ENCODE measurements at regions not wholly inside any gene's neighbourhood (a gene's known extent, or its start where the extent isn't known, plus 50 kb on each side); places are given as distances from the start of the nearest gene placed in this dataset.

- Histone ChIP-seq H3K9me2 (replicated peaks; ENCODE audit: low read length) (no peaks in the 10 kb centered on the region), H3K36me3 (ENCODE audit: low read depth, low read length) (no peaks in the 10 kb centered on the region), H3K4me2 (ENCODE audit: low read length) (no peak overlapping the region), H3K9me3 (ENCODE audit: low read length) (no peaks in the 10 kb centered on the region), H2AFZ (ENCODE audit: low read length) (no peak overlapping the region), H3F3A (ENCODE audit: low read length, unreplicated experiment) (no peaks in the 10 kb centered on the region), H3K9ac (ENCODE audit: low read length) (no peak overlapping the region), H3K27me3 (ENCODE audit: low read length) (peaks cover 63% of the 10 kb centered on the region), H3K4me3 (ENCODE audit: low read length) (no peak overlapping the region), H3K79me2 (ENCODE audit: low read length) (no peaks in the 10 kb centered on the region), H4K20me1 (ENCODE audit: low read length) (no peaks in the 10 kb centered on the region), H3K27ac (ENCODE audit: low read length) (no peak overlapping the region), H3K4me1 (ENCODE audit: insufficient read depth, low read length) (no peaks in the 10 kb centered on the region)
- no peak for TF ChIP-seq EZH2 (IDR thresholded peaks at IDR 0.05; ENCODE audit: low read length, unreplicated experiment)
- DNase-seq (no peak), ATAC-seq (no peak)
- CTCF ChIA-PET, result no interaction called here
- intact Hi-C loops (cut with micrococcal nuclease), result no loop called here
- no TSS peak for BruUV-seq (replicated peaks)
- POLR2A ChIA-PET (ENCODE audit: unreplicated experiment), result no interaction called here
Measured at GRCh38 chr16:86429663-86430062, 80.7 kb upstream of the FOXF1 start.

DNA sequence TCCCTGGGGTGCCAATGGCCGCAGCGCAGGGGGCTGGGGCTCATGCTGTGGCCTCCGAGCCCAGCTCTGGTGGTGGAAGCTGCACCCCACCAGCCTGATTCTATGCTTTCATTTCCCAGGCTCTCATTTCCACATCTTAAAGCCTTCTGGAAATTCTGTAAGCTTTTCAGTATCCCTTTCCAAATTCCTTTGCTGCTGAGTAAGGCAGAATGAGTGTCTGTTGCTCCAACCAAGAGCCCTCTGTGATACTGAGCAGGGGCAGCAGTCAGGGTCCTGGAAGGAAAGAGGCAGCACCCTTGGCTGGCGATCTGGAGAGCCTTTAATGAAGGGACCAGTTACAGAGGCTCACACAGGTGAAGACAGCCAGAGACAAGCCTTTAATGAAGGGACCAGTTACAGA, 79.5 kb upstream of the FOXF1 start:
- BruUV-seq (replicated peaks), result no TSS peak
- H3K79me2 ChIP-seq (ENCODE audit: low read length), result no peaks in the 10 kb centered on the region
- H3K4me1 ChIP-seq (ENCODE audit: insufficient read depth, low read length), result no peaks in the 10 kb centered on the region
- H3F3A ChIP-seq (ENCODE audit: low read length, unreplicated experiment), result no peaks in the 10 kb centered on the region
- no peak for DNase-seq
- H3K4me3 ChIP-seq (ENCODE audit: low read length), result no peak overlapping the region
- intact Hi-C loops (cut with micrococcal nuclease), result no loop called here
- no peaks in the 10 kb centered on the region for H3K9me3 ChIP-seq (ENCODE audit: low read length)
- ChIA-PET CTCF (no interaction called here), POLR2A (ENCODE audit: unreplicated experiment) (no interaction called here)
- no peak for ATAC-seq
- H2AFZ ChIP-seq (ENCODE audit: low read length), result no peak overlapping the region
- H4K20me1 ChIP-seq (ENCODE audit: low read length), result no peaks in the 10 kb centered on the region
- H3K27me3 ChIP-seq (ENCODE audit: low read length), result peaks cover 70% of the 10 kb centered on the region
- no peak for TF ChIP-seq EZH2phosphoT487 (IDR thresholded peaks at IDR 0.05; ENCODE audit: borderline replicate concordance, low read length)
- TF ChIP-seq EZH2 (IDR thresholded peaks at IDR 0.05; ENCODE audit: low read length, unreplicated experiment), result no peak
- no peak overlapping the region for H3K4me2 ChIP-seq (ENCODE audit: low read length)
- no peaks in the 10 kb centered on the region for H3K9me2 ChIP-seq (replicated peaks; ENCODE audit: low read length)
- no peak overlapping the region for H3K27ac ChIP-seq (ENCODE audit: low read length)
- H3K9ac ChIP-seq (ENCODE audit: low read length), result no peak overlapping the region
- no peaks in the 10 kb centered on the region for H3K36me3 ChIP-seq (ENCODE audit: low read depth, low read length)

DNA sequence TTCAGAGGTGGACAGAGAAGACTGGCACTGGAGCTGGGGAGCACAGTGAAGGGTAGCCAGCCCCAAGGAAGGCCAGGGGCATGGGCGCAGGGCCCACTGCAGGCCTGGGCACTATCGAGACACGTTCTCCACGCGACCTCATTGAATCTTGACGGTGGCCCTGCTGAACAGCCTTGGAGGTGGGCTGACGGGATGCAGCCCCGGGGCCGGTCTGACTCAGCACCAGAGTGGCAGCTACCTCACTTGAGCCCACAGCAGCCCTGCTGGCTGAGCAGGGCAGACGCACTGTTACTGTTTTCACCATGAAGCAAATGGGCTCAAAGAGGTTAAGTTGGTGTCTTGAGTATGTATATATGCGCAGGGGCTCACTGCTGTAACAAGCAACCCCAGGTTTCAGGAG, 78.8 kb upstream of the FOXF1 start:
- Histone ChIP-seq H2AFZ (ENCODE audit: low read length) (no peak overlapping the region), H3F3A (ENCODE audit: low read length, unreplicated experiment) (no peaks in the 10 kb centered on the region), H3K4me2 (ENCODE audit: low read length) (no peak overlapping the region), H3K4me3 (ENCODE audit: low read length) (no peak overlapping the region), H3K9me2 (replicated peaks; ENCODE audit: low read length) (no peaks in the 10 kb centered on the region), H4K20me1 (ENCODE audit: low read length) (no peaks in the 10 kb centered on the region), H3K36me3 (ENCODE audit: low read depth, low read length) (no peaks in the 10 kb centered on the region), H3K9ac (ENCODE audit: low read length) (no peak overlapping the region), H3K27ac (ENCODE audit: low read length) (no peak overlapping the region), H3K79me2 (ENCODE audit: low read length) (no peaks in the 10 kb centered on the region), H3K4me1 (ENCODE audit: insufficient read depth, low read length) (no peaks in the 10 kb centered on the region), H3K27me3 (ENCODE audit: low read length) (peaks cover 77% of the 10 kb centered on the region), H3K9me3 (ENCODE audit: low read length) (no peaks in the 10 kb centered on the region)
- ATAC-seq (no peak), DNase-seq (no peak)
- CTCF ChIA-PET, result no interaction called here
- no TSS peak for BruUV-seq (replicated peaks)
- intact Hi-C loops (cut with micrococcal nuclease), result no loop called here
- TF ChIP-seq EZH2 (IDR thresholded peaks at IDR 0.05; ENCODE audit: low read length, unreplicated experiment), result no peak
- POLR2A ChIA-PET (ENCODE audit: unreplicated experiment), result no interaction called here

DNA sequence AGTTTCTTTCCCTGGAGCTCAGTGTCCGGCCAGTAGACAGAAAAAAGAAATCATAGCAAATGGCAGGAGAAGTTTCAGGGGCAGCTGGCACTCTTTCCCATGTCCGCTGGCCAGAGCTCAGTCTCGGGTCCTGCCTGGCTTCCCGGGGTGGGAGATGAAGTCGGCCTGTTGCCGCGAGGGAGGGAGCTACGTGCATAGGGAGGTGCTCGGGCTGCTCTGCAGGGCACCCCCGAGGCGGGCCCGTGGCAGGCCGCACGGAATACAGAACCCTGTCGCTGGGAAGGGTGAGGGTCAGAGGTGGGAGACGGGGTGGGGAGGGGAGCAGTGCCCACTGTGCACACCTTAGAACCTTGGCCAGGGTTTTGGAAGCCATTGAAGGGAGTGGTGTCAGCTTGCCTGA, 78.3 kb upstream of the FOXF1 start:
- POLR2A ChIA-PET (ENCODE audit: unreplicated experiment), result no interaction called here
- Histone ChIP-seq H2AFZ (ENCODE audit: low read length) (no peak overlapping the region), H4K20me1 (ENCODE audit: low read length) (no peaks in the 10 kb centered on the region), H3K4me1 (ENCODE audit: insufficient read depth, low read length) (no peaks in the 10 kb centered on the region), H3K9me2 (replicated peaks; ENCODE audit: low read length) (no peaks in the 10 kb centered on the region), H3K27ac (ENCODE audit: low read length) (no peak overlapping the region), H3K4me3 (ENCODE audit: low read length) (no peak overlapping the region), H3F3A (ENCODE audit: low read length, unreplicated experiment) (no peaks in the 10 kb centered on the region), H3K36me3 (ENCODE audit: low read depth, low read length) (no peaks in the 10 kb centered on the region), H3K9me3 (ENCODE audit: low read length) (no peaks in the 10 kb centered on the region), H3K27me3 (ENCODE audit: low read length) (peaks cover 76% of the 10 kb centered on the region), H3K79me2 (ENCODE audit: low read length) (no peaks in the 10 kb centered on the region), H3K9ac (ENCODE audit: low read length) (no peak overlapping the region), H3K4me2 (ENCODE audit: low read length) (no peak overlapping the region)
- no TSS peak for BruUV-seq (replicated peaks)
- no peak for ATAC-seq
- CTCF ChIA-PET, result no interaction called here
- no peak for TF ChIP-seq EZH2phosphoT487 (IDR thresholded peaks at IDR 0.05; ENCODE audit: borderline replicate concordance, low read length)
- intact Hi-C loops (cut with micrococcal nuclease), result no loop called here
- no peak for DNase-seq

Measured in PC-3 (cell line).